Activated naive CD4-positive, alpha-beta T cell treated with anti-CD3 and anti-CD28 coated beads, Interleukin-2, amount 50 U/mL, for 16 hours (primary cell): ENCODE measurements at regions not wholly inside any gene's neighbourhood (a gene's known extent, or its start where the extent isn't known, plus 50 kb on each side); places are given as distances from the start of the nearest gene placed in this dataset.

ENCODE experiments used
- DNase-seq: peaks from one replicate; pipeline ENCODE4 v3.0.0-alpha.2; 2020

- peak; percentile 56 for DNase-seq
These were observed 91.8 kb upstream of the ENPP6 start for GRCh38 chr4:184309241-184310170.

- DNase-seq, result no peak
These were observed 89.3 kb upstream of the ENPP6 start for GRCh38 chr4:184306949-184307348.

- no peak for DNase-seq
These were observed 88.8 kb upstream of the ENPP6 start for GRCh38 chr4:184306470-184306869.

- DNase-seq, result no peak
These were observed 83.1 kb upstream of the ENPP6 start for GRCh38 chr4:184300816-184301215.

GRCh38 chr4:184298254-184298653, 80.6 kb upstream of the ENPP6 start:
- no peak for DNase-seq

GRCh38 chr4:184295206-184295605, 77.5 kb upstream of the ENPP6 start:
- DNase-seq, result no peak

- DNase-seq, result no peak
These were observed 77.0 kb upstream of the ENPP6 start for GRCh38 chr4:184294606-184295133.

GRCh38 chr4:184293552-184293951, 75.9 kb upstream of the ENPP6 start:
- no peak for DNase-seq

- DNase-seq, result no peak
These were observed 75.2 kb upstream of the ENPP6 start for GRCh38 chr4:184292877-184293276.

GRCh38 chr4:184292465-184292867, 74.8 kb upstream of the ENPP6 start:
- DNase-seq, result no peak

GRCh38 chr4:184289179-184289535, 71.5 kb upstream of the ENPP6 start:
- no peak for DNase-seq

GRCh38 chr4:184288451-184289178, 70.9 kb upstream of the ENPP6 start:
- peak; percentile 58 for DNase-seq

GRCh38 chr4:184287697-184288255, 70.1 kb upstream of the ENPP6 start:
- no peak for DNase-seq

GRCh38 chr4:184286358-184286757, 68.7 kb upstream of the ENPP6 start:
- no peak for DNase-seq

GRCh38 chr4:184284742-184285141, 67.1 kb upstream of the ENPP6 start:
- no peak for DNase-seq

GRCh38 chr4:184284336-184284690, 66.6 kb upstream of the ENPP6 start:
- no peak for DNase-seq

GRCh38 chr4:184283659-184284335, 66.1 kb upstream of the ENPP6 start:
- no peak for DNase-seq

GRCh38 chr4:184282895-184283654, 65.4 kb upstream of the ENPP6 start:
- DNase-seq, result peak; percentile 38

GRCh38 chr4:184282251-184282713, 64.6 kb upstream of the ENPP6 start:
- DNase-seq, result peak; percentile 50

GRCh38 chr4:184281231-184282139, 63.8 kb upstream of the ENPP6 start:
- DNase-seq, result peak; percentile 32

GRCh38 chr4:184280591-184281071, 63.0 kb upstream of the ENPP6 start:
- DNase-seq, result no peak
